Erythroblast (primary cell): ENCODE measurements at regions not wholly inside any gene's neighbourhood (a gene's known extent, or its start where the extent isn't known, plus 50 kb on each side); places are given as distances from the start of the nearest gene placed in this dataset.

Experiments used
- GATA1 ChIP-seq: IDR thresholded peaks from 2 replicates; pipeline ENCODE4 v1.6.1; 2011; ENCODE audit warnings: low read depth, mild to moderate bottlenecking, control low read depth, low read length, moderate library complexity
- POLR2A ChIP-seq: IDR thresholded peaks from 2 replicates; pipeline ENCODE4 v1.6.1; 2011; ENCODE audit warnings: mild to moderate bottlenecking, low read length

DNA sequence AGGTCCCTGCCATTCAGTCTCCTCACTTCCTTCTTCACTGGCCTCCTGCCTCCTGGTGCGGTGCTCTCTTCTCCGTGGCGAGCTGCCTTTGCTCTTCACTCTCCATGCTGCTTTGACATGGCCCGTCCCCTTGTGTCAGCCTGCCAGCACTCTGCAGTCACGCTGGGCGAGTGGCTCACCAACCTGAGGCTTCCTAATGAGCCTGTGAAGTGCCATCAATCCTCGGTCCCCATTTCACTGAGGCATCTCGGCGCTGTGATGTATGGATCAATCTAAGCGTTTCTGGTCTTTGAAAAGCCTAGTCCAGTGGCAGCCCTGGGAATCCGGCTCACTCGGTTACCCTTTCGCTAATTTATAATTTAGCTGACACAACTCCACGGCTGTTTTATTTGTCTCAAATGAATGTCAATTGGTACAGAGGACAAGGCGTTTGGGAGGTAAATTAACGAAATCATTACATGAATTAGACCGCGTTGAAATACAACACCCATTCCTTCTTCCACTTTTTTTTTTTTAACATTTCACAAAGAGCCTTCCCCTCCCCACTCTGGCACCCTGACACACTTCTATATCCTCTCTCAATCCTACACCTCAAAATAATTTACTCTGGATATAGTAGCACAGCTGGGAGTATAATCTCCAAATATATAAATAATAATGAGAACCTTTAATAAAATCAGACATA is 610.7 kb downstream of the TMEM114 start:
- TF ChIP-seq POLR2A (no peak), GATA1 (no peak)
